ENCODE measurements at regions not wholly inside any gene's neighbourhood (a gene's known extent, or its start where the extent isn't known, plus 50 kb on each side); places are given as distances from the start of the nearest gene placed in this dataset.

GRCh38 chr12:54701940-54702592, 53.9 kb upstream of the DCD start:
- no peak overlapping the region for H3K4me2 ChIP-seq (ENCODE audit: insufficient read depth, insufficient read length, low read length)
- H3K79me1 ChIP-seq (ENCODE audit: insufficient read depth, low read depth, low read length, poor library complexity, severe bottlenecking) = no peaks in the 10 kb centered on the region
- Mint-ChIP-seq H3K27ac (0 out of 7 replicates have a peak overlapping the region, but pooled peaks of 1 of the 3 experiments have one; percentile 16), H3K4me1 (peaks cover 12 to 14% of the 10 kb centered on the region in 2 experiments), H3K4me3 (no peak overlapping the region), H3K27me3 (ENCODE audit: low read depth) (no peaks in the 10 kb centered on the region), H3K36me3 (ENCODE audit: insufficient read depth in 1 of 3, low read depth in 3 of 3) (no peaks in the 10 kb centered on the region), H3K9me3 (no peaks in the 10 kb centered on the region)
- H4K5ac ChIP-seq (ENCODE audit: insufficient read length, low read depth, low read length) = no peak overlapping the region
- no peaks in the 10 kb centered on the region for H3K9me3 ChIP-seq (ENCODE audit: control insufficient read depth, low read depth, low read length)
- H3K79me2 ChIP-seq (ENCODE audit: insufficient read depth, low read length) = no peaks in the 10 kb centered on the region
- no peak overlapping the region for H2BK5ac ChIP-seq (ENCODE audit: insufficient read length, low read length)
- no peaks in the 10 kb centered on the region for H3K4me1 ChIP-seq (ENCODE audit: insufficient read depth, low read length)
- no peaks in the 10 kb centered on the region for H4K20me1 ChIP-seq (ENCODE audit: control insufficient read depth, insufficient read depth, insufficient read length)
- no peak overlapping the region for H4K8ac ChIP-seq (replicated peaks; ENCODE audit: insufficient read length, low read depth, low read length)
- H3K14ac ChIP-seq (ENCODE audit: insufficient read depth, low read length) = no peak overlapping the region
- H2AFZ ChIP-seq (ENCODE audit: low read length) = no peak overlapping the region
- H2BK20ac ChIP-seq (ENCODE audit: low read depth, low read length, poor library complexity, severe bottlenecking) = no peak overlapping the region
- no peaks in the 10 kb centered on the region for H3K23me2 ChIP-seq (ENCODE audit: insufficient read length, low read depth, low read length, poor library complexity, severe bottlenecking)
- DNase-seq = no peak
- peak; percentile 79 for TF ChIP-seq CTCF (conservative IDR thresholded peaks at IDR 0.05)
- H3K9ac ChIP-seq (ENCODE audit: extremely low read depth, insufficient read length, low read length) = no peak overlapping the region
- no peak overlapping the region for H2AK5ac ChIP-seq (ENCODE audit: insufficient read length, low read length)
- H3T11ph ChIP-seq (ENCODE audit: low read length) = no peak overlapping the region
- no peak overlapping the region for H2BK120ac ChIP-seq (ENCODE audit: low read depth, low read length, poor library complexity, severe bottlenecking)
- WGBS (ENCODE audit: extremely low coverage, insufficient read length, low lambda C conversion rate) = no CpG with 5 or more reads among the region's 2 CpGs
- no peak overlapping the region for H3K27ac ChIP-seq (ENCODE audit: insufficient read length, low read depth, low read length)
- H2BK15ac ChIP-seq (ENCODE audit: low read depth, low read length) = no peak overlapping the region
- H3K4ac ChIP-seq (ENCODE audit: low read depth, low read length) = no peak overlapping the region
- H3K23ac ChIP-seq (ENCODE audit: insufficient read length, low read depth, low read length) = no peak overlapping the region
- H2BK12ac ChIP-seq (ENCODE audit: insufficient read length, low read depth, low read length) = no peak overlapping the region
- no peak overlapping the region for H4K91ac ChIP-seq (ENCODE audit: insufficient read length, low read depth, low read length)
- H3K27me3 ChIP-seq (ENCODE audit: insufficient read depth, low read length) = no peaks in the 10 kb centered on the region
- H3K56ac ChIP-seq (ENCODE audit: insufficient read length, low read depth, low read length) = no peak overlapping the region
- H3K18ac ChIP-seq (ENCODE audit: insufficient read length, low read depth, low read length) = no peak overlapping the region

All from H9 (cell line).